NCI-H748 (cell line): ENCODE measurements at regions not wholly inside any gene's neighbourhood (a gene's known extent, or its start where the extent isn't known, plus 50 kb on each side); places are given as distances from the start of the nearest gene placed in this dataset.

Experiments
- DNase-seq: peaks from one replicate; lab custom pipeline; 2025; ENCODE audit not compliant: unreplicated experiment; lab: John Stamatoyannopoulos, UW

GRCh38 chr2:133666621-133667020 lies 98.4 kb upstream of the NCKAP5 start:
- no peak for DNase-seq

GRCh38 chr2:133667085-133667484 lies 98.8 kb upstream of the NCKAP5 start:
- DNase-seq, result no peak

- DNase-seq, result no peak
These were observed 99.7 kb upstream of the NCKAP5 start for GRCh38 chr2:133667968-133668367.

GRCh38 chr2:133668547-133668946 lies 100.3 kb upstream of the NCKAP5 start:
- DNase-seq, result no peak

- no peak for DNase-seq
These were observed 105.1 kb upstream of the NCKAP5 start for GRCh38 chr2:133673305-133673905.

- no peak for DNase-seq
These were observed 105.8 kb upstream of the NCKAP5 start for GRCh38 chr2:133674066-133674432.

GRCh38 chr2:133674433-133675331 lies 106.4 kb upstream of the NCKAP5 start:
- DNase-seq, result peak; percentile 96

GRCh38 chr2:133676392-133677130 lies 108.3 kb upstream of the NCKAP5 start:
- DNase-seq, result no peak

- peak; percentile 23 for DNase-seq
These were observed 112.2 kb upstream of the NCKAP5 start for GRCh38 chr2:133680343-133681049.

GRCh38 chr2:133682347-133682746 lies 114.1 kb upstream of the NCKAP5 start:
- peak; percentile 14 for DNase-seq

GRCh38 chr2:133682906-133683305 lies 114.6 kb upstream of the NCKAP5 start:
- no peak for DNase-seq

GRCh38 chr2:133685636-133686215 lies 117.5 kb upstream of the NCKAP5 start:
- no peak for DNase-seq

GRCh38 chr2:133690780-133691179 lies 122.5 kb upstream of the NCKAP5 start:
- DNase-seq, result no peak

- no peak for DNase-seq
These were observed 123.1 kb upstream of the NCKAP5 start for GRCh38 chr2:133691336-133691735.

GRCh38 chr2:133705287-133705686 lies 137.0 kb upstream of the NCKAP5 start:
- no peak for DNase-seq

- DNase-seq, result peak; percentile 38
These were observed 142.3 kb upstream of the NCKAP5 start for GRCh38 chr2:133710613-133711012.

GRCh38 chr2:133711201-133711600 lies 142.9 kb upstream of the NCKAP5 start:
- no peak for DNase-seq

GRCh38 chr2:133711806-133712205 lies 143.5 kb upstream of the NCKAP5 start:
- no peak for DNase-seq

GRCh38 chr2:133712369-133712768 lies 144.1 kb upstream of the NCKAP5 start:
- no peak for DNase-seq

- no peak for DNase-seq
These were observed 144.9 kb upstream of the NCKAP5 start for GRCh38 chr2:133713049-133713580.

GRCh38 chr2:133716166-133716565 lies 147.9 kb upstream of the NCKAP5 start:
- DNase-seq, result no peak
